Loucy (cell line): ENCODE measurements at regions not wholly inside any gene's neighbourhood (a gene's known extent, or its start where the extent isn't known, plus 50 kb on each side); places are given as distances from the start of the nearest gene placed in this dataset.

ENCODE experiments used
- H2AFZ ChIP-seq: fragments of 200-600 bp; sonication (generic); 2 replicates; pipeline ENCODE4 v1.6.0; 2016; ENCODE audit warnings: antibody characterized with exemption, mild to moderate bottlenecking, low read length, moderate library complexity
- H3F3A ChIP-seq: fragments of 200-600 bp; 2 replicates; pipeline ENCODE4 v1.6.0; 2016; ENCODE audit warnings: antibody characterized with exemption, low read depth, mild to moderate bottlenecking
- H3K27me3 ChIP-seq: fragments of 200-600 bp; sonication (generic); 2 replicates; pipeline ENCODE4 v1.6.1; 2014; ENCODE audit warnings: low read length, mild to moderate bottlenecking; ENCODE audit not compliant: insufficient read depth, poor library complexity, severe bottlenecking
- H3K36me3 ChIP-seq: fragments of 200-600 bp; sonication (generic); 2 replicates; pipeline ENCODE4 v1.6.1; 2016; ENCODE audit warnings: low read length; ENCODE audit not compliant: insufficient read depth
- H3K4me1 ChIP-seq: fragments of 200-600 bp; sonication (generic); 2 replicates; pipeline ENCODE4 v1.5.1; 2014; ENCODE audit warnings: low read length, mild to moderate bottlenecking; ENCODE audit not compliant: insufficient read depth, poor library complexity, severe bottlenecking
- H3K4me2 ChIP-seq: fragments of 200-600 bp; sonication (generic); 2 replicates; pipeline ENCODE4 v1.6.0; 2014; ENCODE audit warnings: antibody characterized with exemption, low read length, low read depth, mild to moderate bottlenecking; ENCODE audit not compliant: poor library complexity, severe bottlenecking
- H3K4me3 ChIP-seq: fragments of 200-600 bp; sonication (generic); 2 replicates; pipeline ENCODE4 v1.5.1; 2014; ENCODE audit warnings: low read length, mild to moderate bottlenecking, mixed read lengths; ENCODE audit not compliant: poor library complexity, severe bottlenecking
- H3K79me2 ChIP-seq: fragments of 200-600 bp; sonication (generic); 2 replicates; pipeline ENCODE4 v1.6.1; 2014; ENCODE audit warnings: low read length; ENCODE audit not compliant: insufficient read depth
- H3K9ac ChIP-seq: fragments of 200-600 bp; sonication (generic); 2 replicates; pipeline ENCODE4 v1.6.0; 2014; ENCODE audit warnings: mild to moderate bottlenecking, low read depth, low read length, moderate library complexity; ENCODE audit not compliant: poor library complexity, severe bottlenecking
- H3K9me2 ChIP-seq: fragments of 200-600 bp; sonication (generic); replicated peaks from 2 replicates; pipeline ENCODE4 v1.6.1; 2016; ENCODE audit warnings: low read depth, low read length, mixed read lengths
- H3K9me3 ChIP-seq: fragments of 200-600 bp; sonication (generic); 2 replicates; pipeline ENCODE4 v1.6.1; 2014; ENCODE audit warnings: mild to moderate bottlenecking, antibody characterized with exemption, low read length, low read depth; ENCODE audit not compliant: insufficient read depth
- H4K20me1 ChIP-seq: fragments of 200-600 bp; sonication (generic); 2 replicates; pipeline ENCODE4 v1.6.0; 2014; ENCODE audit warnings: antibody characterized with exemption, low read length, mild to moderate bottlenecking; ENCODE audit not compliant: insufficient read depth, poor library complexity, severe bottlenecking
- EZH2phosphoT487 ChIP-seq: fragments of 200-600 bp; IDR thresholded peaks from 2 replicates; pipeline ENCODE4 v1.6.1; 2018; ENCODE audit warnings: antibody characterized with exemption, mild to moderate bottlenecking, moderate library complexity, borderline replicate concordance
- TF ChIP-seq, protein P1 (sequence below): fragments of 200-600 bp; sonication (generic); conservative IDR thresholded peaks from 2 replicates; pipeline ENCODE4 v1.5.1; 2014; ENCODE audit warnings: mild to moderate bottlenecking, antibody characterized with exemption, low read length

DNA sequence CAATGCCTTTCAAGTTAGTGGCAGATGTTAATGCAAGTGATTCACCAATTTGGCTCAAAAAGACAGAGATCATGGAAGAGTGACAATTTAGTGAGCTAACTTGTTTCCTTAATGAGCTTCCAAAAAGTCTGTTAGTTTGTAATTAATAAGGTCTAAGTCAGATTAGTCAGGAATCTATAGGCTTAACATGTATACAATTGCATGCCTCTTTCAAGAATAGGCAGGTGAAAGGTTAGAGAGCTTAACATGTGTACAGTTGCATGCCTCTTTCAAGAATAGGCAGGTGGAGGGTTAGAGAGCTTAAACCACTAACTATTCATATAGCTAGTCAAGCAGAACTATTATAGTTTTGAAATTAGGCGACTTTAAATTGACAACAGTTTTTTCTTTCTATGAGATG is 663.8 kb downstream of the C12orf50 start:
- Histone ChIP-seq H3F3A (no peaks in the 10 kb centered on the region), H3K9me3 (no peaks in the 10 kb centered on the region), H3K4me3 (no peak overlapping the region), H3K4me1 (no peaks in the 10 kb centered on the region), H2AFZ (no peak overlapping the region), H3K9ac (no peak overlapping the region), H3K4me2 (no peak overlapping the region), H3K27me3 (no peaks in the 10 kb centered on the region), H4K20me1 (no peaks in the 10 kb centered on the region), H3K79me2 (no peaks in the 10 kb centered on the region), H3K9me2 (no peaks in the 10 kb centered on the region), H3K36me3 (no peaks in the 10 kb centered on the region)
- TF ChIP-seq, protein P1, sequence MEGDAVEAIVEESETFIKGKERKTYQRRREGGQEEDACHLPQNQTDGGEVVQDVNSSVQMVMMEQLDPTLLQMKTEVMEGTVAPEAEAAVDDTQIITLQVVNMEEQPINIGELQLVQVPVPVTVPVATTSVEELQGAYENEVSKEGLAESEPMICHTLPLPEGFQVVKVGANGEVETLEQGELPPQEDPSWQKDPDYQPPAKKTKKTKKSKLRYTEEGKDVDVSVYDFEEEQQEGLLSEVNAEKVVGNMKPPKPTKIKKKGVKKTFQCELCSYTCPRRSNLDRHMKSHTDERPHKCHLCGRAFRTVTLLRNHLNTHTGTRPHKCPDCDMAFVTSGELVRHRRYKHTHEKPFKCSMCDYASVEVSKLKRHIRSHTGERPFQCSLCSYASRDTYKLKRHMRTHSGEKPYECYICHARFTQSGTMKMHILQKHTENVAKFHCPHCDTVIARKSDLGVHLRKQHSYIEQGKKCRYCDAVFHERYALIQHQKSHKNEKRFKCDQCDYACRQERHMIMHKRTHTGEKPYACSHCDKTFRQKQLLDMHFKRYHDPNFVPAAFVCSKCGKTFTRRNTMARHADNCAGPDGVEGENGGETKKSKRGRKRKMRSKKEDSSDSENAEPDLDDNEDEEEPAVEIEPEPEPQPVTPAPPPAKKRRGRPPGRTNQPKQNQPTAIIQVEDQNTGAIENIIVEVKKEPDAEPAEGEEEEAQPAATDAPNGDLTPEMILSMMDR, result no peak
- TF ChIP-seq EZH2phosphoT487, result no peak

DNA sequence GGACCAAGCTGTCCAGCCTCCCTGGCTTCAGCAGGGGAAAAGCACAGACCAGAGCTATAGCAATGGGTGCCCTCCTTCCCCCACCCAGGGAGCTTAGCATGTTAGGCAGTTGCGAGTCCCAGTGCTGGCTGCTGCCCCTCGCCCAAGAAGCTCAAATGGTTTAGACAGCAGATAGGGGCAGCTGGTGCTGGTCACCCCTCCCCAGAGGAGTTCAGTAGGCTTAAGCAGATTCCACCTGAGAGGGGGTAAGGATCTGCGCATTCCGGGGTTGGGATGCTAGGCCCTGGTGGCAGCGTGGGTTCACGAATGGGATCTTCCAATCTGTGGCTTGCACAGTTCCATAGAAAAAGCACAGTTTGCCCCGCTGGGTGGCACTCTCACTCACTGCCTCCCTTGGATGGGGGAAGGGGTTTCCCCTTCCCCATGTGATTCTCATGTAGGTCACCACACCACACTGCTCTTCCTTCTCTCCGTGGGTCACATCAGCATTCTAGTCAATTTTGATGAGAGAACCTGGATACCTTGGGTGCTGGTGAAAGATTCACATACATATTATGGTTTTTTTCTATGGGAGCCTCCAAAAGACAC is 665.6 kb downstream of the C12orf50 start:
- TF ChIP-seq, protein P1, result no peak
- no peak for TF ChIP-seq EZH2phosphoT487
- no peaks in the 10 kb centered on the region for H3K9me2 ChIP-seq
- no peaks in the 10 kb centered on the region for H3K36me3 ChIP-seq
- H3K4me3 ChIP-seq, result no peak overlapping the region
- no peaks in the 10 kb centered on the region for H3K27me3 ChIP-seq
- H4K20me1 ChIP-seq, result no peaks in the 10 kb centered on the region
- H3K9ac ChIP-seq, result no peak overlapping the region
- H2AFZ ChIP-seq, result no peak overlapping the region
- H3K4me2 ChIP-seq, result no peak overlapping the region
- H3K79me2 ChIP-seq, result no peaks in the 10 kb centered on the region
- no peaks in the 10 kb centered on the region for H3F3A ChIP-seq
- H3K4me1 ChIP-seq, result no peaks in the 10 kb centered on the region
- H3K9me3 ChIP-seq, result no peaks in the 10 kb centered on the region

DNA sequence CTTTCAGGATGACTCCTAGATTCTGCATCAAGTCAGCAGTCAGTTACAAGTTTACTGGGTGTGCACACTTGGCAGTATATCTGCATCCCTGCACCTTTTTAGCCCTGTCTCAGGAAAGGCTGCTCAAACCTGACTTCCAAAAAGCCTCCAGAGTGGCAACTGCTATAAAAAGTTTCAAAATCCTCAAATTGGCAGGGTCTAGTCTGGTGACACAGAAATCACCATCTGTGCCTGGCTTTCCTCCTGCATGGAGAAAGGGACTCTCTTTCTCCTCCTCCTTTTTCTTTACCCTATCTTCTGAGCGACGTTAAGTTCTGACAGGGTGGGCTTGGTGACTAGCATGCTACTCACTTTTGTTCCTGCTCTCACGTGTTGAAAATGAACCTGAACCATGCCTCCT is 679.5 kb downstream of the C12orf50 start:
- Histone ChIP-seq H3K79me2 (no peaks in the 10 kb centered on the region), H2AFZ (no peak overlapping the region; the same call in 1 of the 2 replicates), H4K20me1 (no peaks in the 10 kb centered on the region), H3K36me3 (no peaks in the 10 kb centered on the region), H3K9me3 (no peaks in the 10 kb centered on the region), H3K4me3 (no peak overlapping the region), H3K27me3 (no peaks in the 10 kb centered on the region), H3K4me1 (no peaks in the 10 kb centered on the region), H3K4me2 (no peak overlapping the region), H3K9me2 (no peaks in the 10 kb centered on the region), H3F3A (no peaks in the 10 kb centered on the region), H3K9ac (no peak overlapping the region)
- TF ChIP-seq, protein P1, result no peak
- no peak for TF ChIP-seq EZH2phosphoT487
